DOHH2 (cell line): ENCODE measurements at regions not wholly inside any gene's neighbourhood (a gene's known extent, or its start where the extent isn't known, plus 50 kb on each side); places are given as distances from the start of the nearest gene placed in this dataset.

Source experiments
- H3F3A ChIP-seq: fragments of 200-600 bp; sonication (generic), shearing (Covaris generic); 2 replicates; pipeline ENCODE4 v1.6.0; 2016; ENCODE audit warnings: antibody characterized with exemption, mild to moderate bottlenecking; ENCODE audit not compliant: control insufficient read depth, insufficient read depth
- H3K27ac ChIP-seq: fragments of 200-600 bp; sonication (generic); 2 replicates; pipeline ENCODE4 v1.5.1; 2014; ENCODE audit warnings: low read depth, mild to moderate bottlenecking, low read length, moderate library complexity
- H3K27me3 ChIP-seq: fragments of 200-600 bp; sonication (generic); 2 replicates; pipeline ENCODE4 v1.6.1; 2014; ENCODE audit warnings: mild to moderate bottlenecking, low read length, mixed read lengths; ENCODE audit not compliant: control insufficient read depth
- H3K36me3 ChIP-seq: fragments of 200-600 bp; sonication (generic); 2 replicates; pipeline ENCODE4 v1.6.1; 2014; ENCODE audit warnings: mild to moderate bottlenecking, low read length, moderate library complexity, mixed read lengths; ENCODE audit not compliant: control insufficient read depth
- H3K4me1 ChIP-seq: fragments of 200-600 bp; sonication (generic); 2 replicates; pipeline ENCODE4 v1.6.1; 2014; ENCODE audit warnings: mild to moderate bottlenecking, low read length, mixed read lengths; ENCODE audit not compliant: control insufficient read depth
- H3K4me2 ChIP-seq: fragments of 200-600 bp; sonication (generic); 2 replicates; pipeline ENCODE4 v1.6.0; 2014; ENCODE audit warnings: mild to moderate bottlenecking, low read length, moderate library complexity
- H3K4me3 ChIP-seq: fragments of 200-600 bp; sonication (generic); 2 replicates; pipeline ENCODE4 v1.5.1; 2014; ENCODE audit warnings: mild to moderate bottlenecking, low read length, mixed read lengths
- H3K79me2 ChIP-seq: fragments of 200-600 bp; sonication (generic); 2 replicates; pipeline ENCODE4 v1.6.1; 2014; ENCODE audit warnings: mild to moderate bottlenecking, low read length, mixed read lengths; ENCODE audit not compliant: control insufficient read depth
- H3K9me2 ChIP-seq: fragments of 200-600 bp; sonication (generic); replicated peaks from 2 replicates; pipeline ENCODE4 v1.6.1; 2014; ENCODE audit warnings: mild to moderate bottlenecking, low read length, mixed read lengths; ENCODE audit not compliant: control insufficient read depth
- H3K9me3 ChIP-seq: fragments of 200-600 bp; sonication (generic); 2 replicates; pipeline ENCODE4 v1.6.1; 2014; ENCODE audit warnings: antibody characterized with exemption, low read length, mixed read lengths; ENCODE audit not compliant: control insufficient read depth, insufficient read depth
- H4K20me1 ChIP-seq: fragments of 200-600 bp; sonication (generic); 2 replicates; pipeline ENCODE4 v1.6.0; 2014; ENCODE audit warnings: low read depth, mild to moderate bottlenecking, antibody characterized with exemption, low read length, moderate library complexity; ENCODE audit not compliant: control insufficient read depth, insufficient read depth
- CTCF ChIP-seq: fragments of 200-600 bp; sonication (generic); IDR thresholded peaks from one replicate; pipeline ENCODE4 v1.5.1; 2014; ENCODE audit warnings: antibody characterized with exemption, mild to moderate bottlenecking, low read depth, low read length; ENCODE audit not compliant: poor library complexity, severe bottlenecking
- EZH2phosphoT487 ChIP-seq: fragments of 200-600 bp; sonication (generic); IDR thresholded peaks from 2 replicates; pipeline ENCODE4 v1.6.1; 2017; ENCODE audit warnings: borderline replicate concordance, mild to moderate bottlenecking, antibody characterized with exemption, low read length, moderate library complexity, mixed read lengths

GRCh38 chr2:145855142-145855541, 1335.2 kb upstream of the ZEB2 start:
- no peak for TF ChIP-seq EZH2phosphoT487
- no peak for TF ChIP-seq CTCF
- Histone ChIP-seq H3K9me2 (no peaks in the 10 kb centered on the region), H3K4me1 (no peaks in the 10 kb centered on the region), H3K4me2 (no peak overlapping the region), H4K20me1 (no peaks in the 10 kb centered on the region), H3K27me3 (no peaks in the 10 kb centered on the region), H3K36me3 (no peaks in the 10 kb centered on the region), H3K79me2 (no peaks in the 10 kb centered on the region), H3K27ac (no peak overlapping the region), H3K9me3 (no peaks in the 10 kb centered on the region), H3K4me3 (no peak overlapping the region), H3F3A (no peaks in the 10 kb centered on the region)

- H3K36me3 ChIP-seq = no peaks in the 10 kb centered on the region
Measured at GRCh38 chr2:145854039-145854755, 1334.3 kb upstream of the ZEB2 start.

GRCh38 chr2:145851730-145852129, 1331.8 kb upstream of the ZEB2 start:
- H3K9me3 ChIP-seq = peaks cover under 1% of the 10 kb centered on the region; the same call in 1 of the 2 replicates
- no peaks in the 10 kb centered on the region for H4K20me1 ChIP-seq
- no peaks in the 10 kb centered on the region for H3F3A ChIP-seq
- H3K4me2 ChIP-seq = no peak overlapping the region
- no peak for TF ChIP-seq EZH2phosphoT487
- no peak overlapping the region for H3K27ac ChIP-seq
- no peaks in the 10 kb centered on the region for H3K27me3 ChIP-seq
- no peak overlapping the region for H3K4me3 ChIP-seq
- no peaks in the 10 kb centered on the region for H3K79me2 ChIP-seq
- H3K4me1 ChIP-seq = no peaks in the 10 kb centered on the region
- no peaks in the 10 kb centered on the region for H3K36me3 ChIP-seq
- no peaks in the 10 kb centered on the region for H3K9me2 ChIP-seq

More at GRCh38 chr2:145854039-145854755, 1334.3 kb upstream of the ZEB2 start:
- no peaks in the 10 kb centered on the region for H3K79me2 ChIP-seq
- no peaks in the 10 kb centered on the region for H3K27me3 ChIP-seq
- no peaks in the 10 kb centered on the region for H4K20me1 ChIP-seq
- no peaks in the 10 kb centered on the region for H3F3A ChIP-seq
- no peak for TF ChIP-seq CTCF
- TF ChIP-seq EZH2phosphoT487 = no peak
- no peak overlapping the region for H3K4me2 ChIP-seq
- H3K4me3 ChIP-seq = no peak overlapping the region
- no peak overlapping the region for H3K27ac ChIP-seq
- no peaks in the 10 kb centered on the region for H3K4me1 ChIP-seq
- H3K9me2 ChIP-seq = no peaks in the 10 kb centered on the region
- H3K9me3 ChIP-seq = no peaks in the 10 kb centered on the region

GRCh38 chr2:145849466-145849865, 1329.5 kb upstream of the ZEB2 start:
- no peaks in the 10 kb centered on the region for H4K20me1 ChIP-seq
- H3K4me3 ChIP-seq = no peak overlapping the region
- H3K79me2 ChIP-seq = no peaks in the 10 kb centered on the region
- H3K9me2 ChIP-seq = no peaks in the 10 kb centered on the region
- TF ChIP-seq CTCF (no peak), EZH2phosphoT487 (no peak)
- no peak overlapping the region for H3K4me2 ChIP-seq
- H3K9me3 ChIP-seq = peaks cover 9% of the 10 kb centered on the region
- no peaks in the 10 kb centered on the region for H3K27me3 ChIP-seq
- peaks cover 17% of the 10 kb centered on the region for H3K4me1 ChIP-seq
- no peaks in the 10 kb centered on the region for H3F3A ChIP-seq
- H3K27ac ChIP-seq = no peak overlapping the region
- H3K36me3 ChIP-seq = peaks cover 12% of the 10 kb centered on the region
